ENCODE measurements at regions not wholly inside any gene's neighbourhood (a gene's known extent, or its start where the extent isn't known, plus 50 kb on each side); places are given as distances from the start of the nearest gene placed in this dataset.

GRCh38 chr3:194930377-194931204, 244.9 kb downstream of the FAM43A start:
- no peak overlapping the region for H3K4me3 Mint-ChIP-seq
- TF ChIP-seq CTCF (conservative IDR thresholded peaks at IDR 0.05): no peak
- H3K9me3 Mint-ChIP-seq: peaks cover 9% of the 10 kb centered on the region
- no peak for DNase-seq (ENCODE audit: extremely low spot score, unreplicated experiment)
- peak overlapping the region; percentile 29 for H3K27ac Mint-ChIP-seq
- no peaks in the 10 kb centered on the region for H3K27me3 Mint-ChIP-seq
- peaks cover 37% of the 10 kb centered on the region for H3K4me1 Mint-ChIP-seq (ENCODE audit: unreplicated experiment)
- H3K36me3 Mint-ChIP-seq: peaks cover 4% of the 10 kb centered on the region

GRCh38 chr3:194931347-194931746, 245.7 kb downstream of the FAM43A start:
- Mint-ChIP-seq H3K4me3 (no peak overlapping the region), H3K27ac (no peak overlapping the region)
- no peak for TF ChIP-seq CTCF (conservative IDR thresholded peaks at IDR 0.05)

GRCh38 chr3:194931865-194932264, 246.2 kb downstream of the FAM43A start:
- H3K9me3 Mint-ChIP-seq: peaks cover 15% of the 10 kb centered on the region
- no peak for DNase-seq (ENCODE audit: extremely low spot score, unreplicated experiment)
- no peak overlapping the region for H3K4me3 Mint-ChIP-seq
- H3K36me3 Mint-ChIP-seq: peaks cover 4% of the 10 kb centered on the region
- H3K27ac Mint-ChIP-seq: no peak overlapping the region
- H3K4me1 Mint-ChIP-seq (ENCODE audit: unreplicated experiment): peaks cover 35% of the 10 kb centered on the region
- no peak for TF ChIP-seq CTCF (conservative IDR thresholded peaks at IDR 0.05)
- H3K27me3 Mint-ChIP-seq: peaks cover 4% of the 10 kb centered on the region

More at GRCh38 chr3:194931347-194931746, 245.7 kb downstream of the FAM43A start:
- Mint-ChIP-seq H3K27me3 (peaks cover 4% of the 10 kb centered on the region), H3K9me3 (peaks cover 14% of the 10 kb centered on the region), H3K4me1 (ENCODE audit: unreplicated experiment) (peaks cover 35% of the 10 kb centered on the region), H3K36me3 (peaks cover 4% of the 10 kb centered on the region)
- DNase-seq (ENCODE audit: extremely low spot score, unreplicated experiment): no peak

GRCh38 chr3:194933465-194933864, 247.8 kb downstream of the FAM43A start:
- H3K36me3 Mint-ChIP-seq: peaks cover 4% of the 10 kb centered on the region
- no peak overlapping the region for H3K27ac Mint-ChIP-seq
- DNase-seq (ENCODE audit: extremely low spot score, unreplicated experiment): no peak
- H3K4me3 Mint-ChIP-seq: no peak overlapping the region
- peaks cover 9% of the 10 kb centered on the region for H3K9me3 Mint-ChIP-seq
- peaks cover 27% of the 10 kb centered on the region for H3K4me1 Mint-ChIP-seq (ENCODE audit: unreplicated experiment)
- peaks cover 4% of the 10 kb centered on the region for H3K27me3 Mint-ChIP-seq
- no peak for TF ChIP-seq CTCF (conservative IDR thresholded peaks at IDR 0.05)

GRCh38 chr3:194935061-194935460, 249.4 kb downstream of the FAM43A start:
- H3K36me3 Mint-ChIP-seq: peaks cover 4% of the 10 kb centered on the region
- DNase-seq (ENCODE audit: extremely low spot score, unreplicated experiment): no peak
- no peak for TF ChIP-seq CTCF (conservative IDR thresholded peaks at IDR 0.05)
- H3K4me1 Mint-ChIP-seq (ENCODE audit: unreplicated experiment): peaks cover 28% of the 10 kb centered on the region
- peaks cover 9% of the 10 kb centered on the region for H3K9me3 Mint-ChIP-seq
- H3K27ac Mint-ChIP-seq: peak overlapping the region; percentile 24
- peak overlapping the region; percentile 2 for H3K4me3 Mint-ChIP-seq
- peaks cover 10% of the 10 kb centered on the region for H3K27me3 Mint-ChIP-seq
